GM23338 (cell line): ENCODE measurements at regions not wholly inside any gene's neighbourhood (a gene's known extent, or its start where the extent isn't known, plus 50 kb on each side); places are given as distances from the start of the nearest gene placed in this dataset.

Experiments
- ATAC-seq: fragments of 200-7000 bp; cut with Tn5 transposase; 3 replicates; pipeline ENCODE4 v1.9.1; 2020
- DNase-seq: peaks from one replicate; pipeline ENCODE4 v3.0.0-alpha.2; 2015; ENCODE audit warnings: low spot score
- H2AFZ ChIP-seq: fragments of 200-600 bp; sonication (generic); 2 replicates; pipeline ENCODE4 v1.8.0; 2016; ENCODE audit warnings: antibody characterized with exemption, mild to moderate bottlenecking, moderate library complexity
- H3F3A ChIP-seq: fragments of 200-600 bp; sonication (generic); replicated peaks from 2 replicates; pipeline ENCODE4 v1.8.0; 2017; ENCODE audit warnings: antibody characterized with exemption, mixed run types, low read depth
- H3K27ac ChIP-seq: fragments of 200-600 bp; sonication (generic); 2 replicates; pipeline ENCODE4 v1.6.1; 2016; ENCODE audit warnings: low read depth
- H3K27me3 ChIP-seq: fragments of 200-600 bp; sonication (generic); 2 replicates; pipeline ENCODE4 v1.8.0; 2016; ENCODE audit warnings: mild to moderate bottlenecking, mixed run types, moderate library complexity; ENCODE audit not compliant: insufficient read depth
- H3K36me3 ChIP-seq: fragments of 200-600 bp; sonication (generic); 2 replicates; pipeline ENCODE4 v1.8.0; 2016; ENCODE audit warnings: mild to moderate bottlenecking; ENCODE audit not compliant: insufficient read depth
- H3K4me1 ChIP-seq: fragments of 200-600 bp; sonication (generic); 2 replicates; pipeline ENCODE4 v1.8.0; 2016; ENCODE audit warnings: mild to moderate bottlenecking, moderate library complexity; ENCODE audit not compliant: insufficient read depth
- H3K4me2 ChIP-seq: fragments of 200-600 bp; sonication (generic); 2 replicates; pipeline ENCODE4 v1.7.1; 2017; ENCODE audit warnings: mixed run types
- H3K4me3 ChIP-seq: fragments of 200-600 bp; sonication (generic); 2 replicates; pipeline ENCODE4 v1.6.1; 2016; ENCODE audit warnings: mixed run types
- H3K79me2 ChIP-seq: fragments of 200-600 bp; sonication (generic); replicated peaks from 2 replicates; pipeline ENCODE4 v1.8.0; 2017; ENCODE audit warnings: mild to moderate bottlenecking; ENCODE audit not compliant: insufficient read depth
- H3K9me2 ChIP-seq: fragments of 200-600 bp; sonication (generic); 2 replicates; pipeline ENCODE4 v1.8.0; 2017; ENCODE audit not compliant: insufficient read depth
- H4K20me1 ChIP-seq: fragments of 200-600 bp; sonication (generic); replicated peaks from 2 replicates; pipeline ENCODE4 v1.8.0; 2017; ENCODE audit warnings: mild to moderate bottlenecking; ENCODE audit not compliant: insufficient read depth
- H3K27ac Mint-ChIP-seq: 2 replicates; pipeline ENCODE4 v1.8.0; 2020; ENCODE audit warnings: inconsistent platforms, mild to moderate bottlenecking, moderate library complexity, mixed read lengths
- H3K27me3 Mint-ChIP-seq: 3 replicates; pipeline ENCODE4 v1.8.0; 2022; ENCODE audit warnings: low read depth, mild to moderate bottlenecking, moderate library complexity, mixed read lengths, inconsistent platforms; ENCODE audit not compliant: insufficient read depth, poor library complexity
- H3K36me3 Mint-ChIP-seq: 3 replicates; pipeline ENCODE4 v1.8.0; 2021; ENCODE audit warnings: low read depth, mild to moderate bottlenecking, inconsistent platforms, moderate library complexity, mixed read lengths
- H3K4me1 Mint-ChIP-seq: 3 replicates; pipeline ENCODE4 v1.8.0; 2020; ENCODE audit warnings: mild to moderate bottlenecking, inconsistent platforms, mixed read lengths
- H3K4me3 Mint-ChIP-seq: 3 replicates; pipeline ENCODE4 v1.8.0; 2021; ENCODE audit warnings: moderate library complexity, mild to moderate bottlenecking, inconsistent platforms, mixed read lengths
- H3K9me3 Mint-ChIP-seq: 3 replicates; pipeline ENCODE4 v1.8.0; 2020; ENCODE audit warnings: moderate library complexity, mild to moderate bottlenecking, inconsistent platforms, mixed read lengths
- CREB1 ChIP-seq: fragments of 250-450 bp; sonication (Bioruptor Pico); IDR thresholded peaks from 2 replicates; pipeline ENCODE4 v1.5.0; 2020; ENCODE audit warnings: low read depth, mild to moderate bottlenecking, moderate library complexity
- CTCF ChIP-seq, 2 experiments: fragments of 200-600 bp in 1 of 2; sonication (generic) in 1 of 2; conservative IDR thresholded peaks; 2 replicates each; pipeline versions ENCODE4 v1.5.1 to v1.6.1; 2016 to 2017; ENCODE audit warnings: antibody characterized with exemption in 2 of 2, low read depth in 2 of 2, mild to moderate bottlenecking in 2 of 2, moderate library complexity in 1 of 2
- ETS1 ChIP-seq: IDR thresholded peaks from 2 replicates; pipeline ENCODE4 v1.6.1; 2016; ENCODE audit warnings: antibody characterized with exemption
- EZH2 ChIP-seq: fragments of 200-600 bp; sonication (generic); IDR thresholded peaks from one replicate; pipeline ENCODE4 v1.8.0; 2017; ENCODE audit warnings: antibody characterized with exemption, mild to moderate bottlenecking, low read depth; ENCODE audit not compliant: unreplicated experiment
- EZH2phosphoT487 ChIP-seq: fragments of 200-600 bp; sonication (generic); IDR thresholded peaks from one replicate; pipeline ENCODE4 v1.8.1; 2018; ENCODE audit warnings: antibody characterized with exemption; ENCODE audit not compliant: unreplicated experiment
- JUNB ChIP-seq: IDR thresholded peaks from one replicate; pipeline ENCODE4 v1.6.1; 2016; ENCODE audit warnings: antibody characterized with exemption; ENCODE audit not compliant: unreplicated experiment
- NANOG ChIP-seq: IDR thresholded peaks from 2 replicates; pipeline ENCODE4 v1.6.1; 2016; ENCODE audit warnings: antibody characterized with exemption, borderline replicate concordance
- POLR2AphosphoS5 ChIP-seq: IDR thresholded peaks from 2 replicates; pipeline ENCODE4 v1.6.1; 2016; ENCODE audit warnings: antibody characterized with exemption, low read depth
- REST ChIP-seq: IDR thresholded peaks from one replicate; pipeline ENCODE4 v1.6.1; 2018; ENCODE audit warnings: antibody characterized with exemption; ENCODE audit not compliant: unreplicated experiment
- STAT1 ChIP-seq: IDR thresholded peaks from one replicate; pipeline ENCODE4 v1.6.1; 2016; ENCODE audit warnings: antibody characterized with exemption; ENCODE audit not compliant: unreplicated experiment
- ZNF114 ChIP-seq: fragments of 250-450 bp; sonication (Bioruptor Pico); IDR thresholded peaks from 2 replicates; pipeline ENCODE4 v1.5.0; 2020; ENCODE audit warnings: mild to moderate bottlenecking, moderate library complexity
- ZNF331 ChIP-seq: fragments of 250-450 bp; sonication (Bioruptor Pico); IDR thresholded peaks from 2 replicates; pipeline ENCODE4 v1.5.0; 2020; ENCODE audit warnings: low read depth, mild to moderate bottlenecking, moderate library complexity
- TF ChIP-seq, protein P1 (sequence below): fragments of 250-450 bp; sonication (Bioruptor Pico); IDR thresholded peaks from 2 replicates; pipeline ENCODE4 v1.5.0; 2020; ENCODE audit warnings: mild to moderate bottlenecking, moderate library complexity

GRCh38 chr3:76132154-76132470 is 346.8 kb upstream of the ZNF717 start:
- no peaks in the 10 kb centered on the region for H3K9me3 Mint-ChIP-seq
- H3K9me2 ChIP-seq = no peaks in the 10 kb centered on the region
- no peaks in the 10 kb centered on the region for H3F3A ChIP-seq
- H2AFZ ChIP-seq = no peak overlapping the region
- no peak for DNase-seq
- H3K27me3 Mint-ChIP-seq = no peaks in the 10 kb centered on the region
- peaks cover 24% of the 10 kb centered on the region for H3K4me1 Mint-ChIP-seq
- no peak overlapping the region for H3K4me2 ChIP-seq
- ATAC-seq = no peak
- H3K4me3 Mint-ChIP-seq = no peak overlapping the region
- H3K36me3 Mint-ChIP-seq = no peaks in the 10 kb centered on the region
- TF ChIP-seq ZNF331 = no peak
- TF ChIP-seq ZNF114 = no peak
- no peak for TF ChIP-seq CREB1 (CRISPR knock-in tag)
- TF ChIP-seq, protein P1, sequence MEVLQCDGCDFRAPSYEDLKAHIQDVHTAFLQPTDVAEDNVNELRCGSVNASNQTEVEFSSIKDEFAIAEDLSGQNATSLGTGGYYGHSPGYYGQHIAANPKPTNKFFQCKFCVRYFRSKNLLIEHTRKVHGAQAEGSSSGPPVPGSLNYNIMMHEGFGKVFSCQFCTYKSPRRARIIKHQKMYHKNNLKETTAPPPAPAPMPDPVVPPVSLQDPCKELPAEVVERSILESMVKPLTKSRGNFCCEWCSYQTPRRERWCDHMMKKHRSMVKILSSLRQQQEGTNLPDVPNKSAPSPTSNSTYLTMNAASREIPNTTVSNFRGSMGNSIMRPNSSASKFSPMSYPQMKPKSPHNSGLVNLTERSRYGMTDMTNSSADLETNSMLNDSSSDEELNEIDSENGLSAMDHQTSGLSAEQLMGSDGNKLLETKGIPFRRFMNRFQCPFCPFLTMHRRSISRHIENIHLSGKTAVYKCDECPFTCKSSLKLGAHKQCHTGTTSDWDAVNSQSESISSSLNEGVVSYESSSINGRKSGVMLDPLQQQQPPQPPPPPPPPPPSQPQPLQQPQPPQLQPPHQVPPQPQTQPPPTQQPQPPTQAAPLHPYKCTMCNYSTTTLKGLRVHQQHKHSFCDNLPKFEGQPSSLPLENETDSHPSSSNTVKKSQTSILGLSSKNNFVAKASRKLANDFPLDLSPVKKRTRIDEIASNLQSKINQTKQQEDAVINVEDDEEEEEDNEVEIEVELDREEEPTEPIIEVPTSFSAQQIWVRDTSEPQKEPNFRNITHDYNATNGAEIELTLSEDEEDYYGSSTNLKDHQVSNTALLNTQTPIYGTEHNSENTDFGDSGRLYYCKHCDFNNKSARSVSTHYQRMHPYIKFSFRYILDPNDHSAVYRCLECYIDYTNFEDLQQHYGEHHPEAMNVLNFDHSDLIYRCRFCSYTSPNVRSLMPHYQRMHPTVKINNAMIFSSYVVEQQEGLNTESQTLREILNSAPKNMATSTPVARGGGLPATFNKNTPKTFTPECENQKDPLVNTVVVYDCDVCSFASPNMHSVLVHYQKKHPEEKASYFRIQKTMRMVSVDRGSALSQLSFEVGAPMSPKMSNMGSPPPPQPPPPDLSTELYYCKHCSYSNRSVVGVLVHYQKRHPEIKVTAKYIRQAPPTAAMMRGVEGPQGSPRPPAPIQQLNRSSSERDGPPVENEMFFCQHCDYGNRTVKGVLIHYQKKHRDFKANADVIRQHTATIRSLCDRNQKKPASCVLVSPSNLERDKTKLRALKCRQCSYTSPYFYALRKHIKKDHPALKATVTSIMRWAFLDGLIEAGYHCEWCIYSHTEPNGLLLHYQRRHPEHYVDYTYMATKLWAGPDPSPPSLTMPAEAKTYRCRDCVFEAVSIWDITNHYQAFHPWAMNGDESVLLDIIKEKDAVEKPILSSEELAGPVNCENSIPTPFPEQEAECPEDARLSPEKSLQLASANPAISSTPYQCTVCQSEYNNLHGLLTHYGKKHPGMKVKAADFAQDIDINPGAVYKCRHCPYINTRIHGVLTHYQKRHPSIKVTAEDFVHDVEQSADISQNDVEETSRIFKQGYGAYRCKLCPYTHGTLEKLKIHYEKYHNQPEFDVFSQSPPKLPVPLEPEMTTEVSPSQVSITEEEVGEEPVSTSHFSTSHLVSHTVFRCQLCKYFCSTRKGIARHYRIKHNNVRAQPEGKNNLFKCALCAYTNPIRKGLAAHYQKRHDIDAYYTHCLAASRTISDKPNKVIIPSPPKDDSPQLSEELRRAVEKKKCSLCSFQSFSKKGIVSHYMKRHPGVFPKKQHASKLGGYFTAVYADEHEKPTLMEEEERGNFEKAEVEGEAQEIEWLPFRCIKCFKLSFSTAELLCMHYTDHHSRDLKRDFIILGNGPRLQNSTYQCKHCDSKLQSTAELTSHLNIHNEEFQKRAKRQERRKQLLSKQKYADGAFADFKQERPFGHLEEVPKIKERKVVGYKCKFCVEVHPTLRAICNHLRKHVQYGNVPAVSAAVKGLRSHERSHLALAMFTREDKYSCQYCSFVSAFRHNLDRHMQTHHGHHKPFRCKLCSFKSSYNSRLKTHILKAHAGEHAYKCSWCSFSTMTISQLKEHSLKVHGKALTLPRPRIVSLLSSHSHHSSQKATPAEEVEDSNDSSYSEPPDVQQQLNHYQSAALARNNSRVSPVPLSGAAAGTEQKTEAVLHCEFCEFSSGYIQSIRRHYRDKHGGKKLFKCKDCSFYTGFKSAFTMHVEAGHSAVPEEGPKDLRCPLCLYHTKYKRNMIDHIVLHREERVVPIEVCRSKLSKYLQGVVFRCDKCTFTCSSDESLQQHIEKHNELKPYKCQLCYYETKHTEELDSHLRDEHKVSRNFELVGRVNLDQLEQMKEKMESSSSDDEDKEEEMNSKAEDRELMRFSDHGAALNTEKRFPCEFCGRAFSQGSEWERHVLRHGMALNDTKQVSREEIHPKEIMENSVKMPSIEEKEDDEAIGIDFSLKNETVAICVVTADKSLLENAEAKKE (CRISPR knock-in tag) = no peak
- no peak for TF ChIP-seq ETS1
- TF ChIP-seq STAT1 = no peak
- no peak for TF ChIP-seq NANOG
- no peak for TF ChIP-seq EZH2phosphoT487
- TF ChIP-seq EZH2 = no peak
- no peak for TF ChIP-seq REST
- no peak for TF ChIP-seq POLR2AphosphoS5
- TF ChIP-seq JUNB = no peak
- no peak for TF ChIP-seq CTCF (conservative IDR thresholded peaks at IDR 0.05; ENCODE audit: low read depth in 2 of 2)
- H3K27me3 ChIP-seq = no peaks in the 10 kb centered on the region
- H3K36me3 ChIP-seq = no peaks in the 10 kb centered on the region
- H3K27ac Mint-ChIP-seq = peak overlapping the region; percentile 53
- no peaks in the 10 kb centered on the region; the same call in 1 of the 2 replicates for H3K4me1 ChIP-seq
- H3K79me2 ChIP-seq = no peaks in the 10 kb centered on the region
- H3K4me3 ChIP-seq = no peak overlapping the region
- no peak overlapping the region for H3K27ac ChIP-seq
- no peaks in the 10 kb centered on the region for H4K20me1 ChIP-seq
